ENCODE measurements at regions not wholly inside any gene's neighbourhood (a gene's known extent, or its start where the extent isn't known, plus 50 kb on each side); places are given as distances from the start of the nearest gene placed in this dataset.

DNA sequence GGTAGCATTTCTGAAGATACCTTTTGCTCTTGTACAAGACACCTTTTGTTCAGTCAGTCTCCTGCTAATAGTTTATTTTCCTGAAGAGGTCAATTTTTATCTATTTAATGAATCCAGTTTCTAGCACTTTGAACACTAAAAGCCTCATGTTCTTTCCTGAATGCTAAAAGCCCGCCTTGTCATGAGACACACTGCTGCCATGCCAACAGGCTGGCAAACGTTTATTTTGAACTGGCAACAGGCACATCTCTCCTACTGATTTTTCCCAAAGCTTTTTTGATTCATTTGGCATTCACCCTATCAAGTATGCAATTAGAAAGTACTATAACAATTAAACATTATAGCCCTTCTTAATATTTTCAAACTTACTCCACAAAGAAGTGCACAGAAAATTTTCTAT, 421.2 kb upstream of the EYS start (continued):
- TF ChIP-seq, protein P1, sequence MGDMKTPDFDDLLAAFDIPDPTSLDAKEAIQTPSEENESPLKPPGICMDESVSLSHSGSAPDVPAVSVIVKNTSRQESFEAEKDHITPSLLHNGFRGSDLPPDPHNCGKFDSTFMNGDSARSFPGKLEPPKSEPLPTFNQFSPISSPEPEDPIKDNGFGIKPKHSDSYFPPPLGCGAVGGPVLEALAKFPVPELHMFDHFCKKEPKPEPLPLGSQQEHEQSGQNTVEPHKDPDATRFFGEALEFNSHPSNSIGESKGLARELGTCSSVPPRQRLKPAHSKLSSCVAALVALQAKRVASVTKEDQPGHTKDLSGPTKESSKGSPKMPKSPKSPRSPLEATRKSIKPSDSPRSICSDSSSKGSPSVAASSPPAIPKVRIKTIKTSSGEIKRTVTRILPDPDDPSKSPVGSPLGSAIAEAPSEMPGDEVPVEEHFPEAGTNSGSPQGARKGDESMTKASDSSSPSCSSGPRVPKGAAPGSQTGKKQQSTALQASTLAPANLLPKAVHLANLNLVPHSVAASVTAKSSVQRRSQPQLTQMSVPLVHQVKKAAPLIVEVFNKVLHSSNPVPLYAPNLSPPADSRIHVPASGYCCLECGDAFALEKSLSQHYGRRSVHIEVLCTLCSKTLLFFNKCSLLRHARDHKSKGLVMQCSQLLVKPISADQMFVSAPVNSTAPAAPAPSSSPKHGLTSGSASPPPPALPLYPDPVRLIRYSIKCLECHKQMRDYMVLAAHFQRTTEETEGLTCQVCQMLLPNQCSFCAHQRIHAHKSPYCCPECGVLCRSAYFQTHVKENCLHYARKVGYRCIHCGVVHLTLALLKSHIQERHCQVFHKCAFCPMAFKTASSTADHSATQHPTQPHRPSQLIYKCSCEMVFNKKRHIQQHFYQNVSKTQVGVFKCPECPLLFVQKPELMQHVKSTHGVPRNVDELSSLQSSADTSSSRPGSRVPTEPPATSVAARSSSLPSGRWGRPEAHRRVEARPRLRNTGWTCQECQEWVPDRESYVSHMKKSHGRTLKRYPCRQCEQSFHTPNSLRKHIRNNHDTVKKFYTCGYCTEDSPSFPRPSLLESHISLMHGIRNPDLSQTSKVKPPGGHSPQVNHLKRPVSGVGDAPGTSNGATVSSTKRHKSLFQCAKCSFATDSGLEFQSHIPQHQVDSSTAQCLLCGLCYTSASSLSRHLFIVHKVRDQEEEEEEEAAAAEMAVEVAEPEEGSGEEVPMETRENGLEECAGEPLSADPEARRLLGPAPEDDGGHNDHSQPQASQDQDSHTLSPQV (IDR thresholded peaks at IDR 0.05), result no peak
- TF ChIP-seq BACH1 (IDR thresholded peaks at IDR 0.05; ENCODE audit: borderline replicate concordance) (no peak), MEF2B (IDR thresholded peaks at IDR 0.05; ENCODE audit: partially characterized antibody, poor library complexity, severe bottlenecking) (no peak), HDAC2 (IDR thresholded peaks at IDR 0.05) (no peak), TBL1XR1 (IDR thresholded peaks at IDR 0.05; ENCODE audit: low read depth, low read length) (no peak), CBX3 (IDR thresholded peaks at IDR 0.05; ENCODE audit: borderline replicate concordance, low read depth) (no peak), FOXK2 (IDR thresholded peaks at IDR 0.05) (no peak), IKZF2 (IDR thresholded peaks at IDR 0.05) (no peak)

- H3K9ac ChIP-seq (ENCODE audit: control insufficient read depth, insufficient read depth, low read length), result no peak overlapping the region
- intact Hi-C loops (cut with micrococcal nuclease; ENCODE audit: unreplicated experiment) (no loop called here), in situ Hi-C loops (cut with MboI) (no loop called here)
- no peak overlapping the region for H3K4me2 ChIP-seq (ENCODE audit: control insufficient read depth, insufficient read depth)
- no peaks in the 10 kb centered on the region for H3K27me3 ChIP-seq (replicated peaks in 1 of 2; ENCODE audit: control insufficient read depth in 2 of 2, insufficient read depth in 2 of 2, low read length in 1 of 2)
- no peaks in the 10 kb centered on the region for H3K36me3 ChIP-seq (ENCODE audit: control insufficient read depth in 2 of 2, insufficient read depth in 2 of 2, low read length in 1 of 2)
- no peaks in the 10 kb centered on the region for H3K9me3 ChIP-seq (replicated peaks; ENCODE audit: control insufficient read depth, insufficient read depth, low read length)
- no peak overlapping the region for H3K27ac ChIP-seq (ENCODE audit: control insufficient read depth, insufficient read depth)
- ChIA-PET CTCF (no interaction called here), RAD21 (ENCODE audit: unreplicated experiment) (no interaction called here), POLR2A (no interaction called here), SMC1A (ENCODE audit: uncharacterized antibody, unreplicated experiment) (no interaction called here)
- WGBS (ENCODE audit: insufficient coverage, insufficient replicate concordance, low lambda C conversion rate, missing lambda C conversion rate), result 11% methylated on average over 5 of the region's 5 CpGs
- H4K20me1 ChIP-seq (ENCODE audit: control insufficient read depth, insufficient read depth), result no peaks in the 10 kb centered on the region
- BruUV-seq (replicated peaks), result no TSS peak
- no peak overlapping the region for H2AFZ ChIP-seq (ENCODE audit: control insufficient read depth, low read depth, low read length)
- H3K4me1 ChIP-seq (ENCODE audit: control insufficient read depth, insufficient read depth, low read length), result no peaks in the 10 kb centered on the region
- H3K4me3 ChIP-seq, result no peak overlapping the region
- H3K79me2 ChIP-seq (ENCODE audit: control insufficient read depth, insufficient read depth, low read length), result no peaks in the 10 kb centered on the region
- no peak for ATAC-seq
- no peak for DNase-seq (ENCODE audit: low read depth, low spot score)
- TF ChIP-seq ZBTB4 (CRISPR knock-in tag; IDR thresholded peaks at IDR 0.05), result no peak
- no peak for FAIRE-seq
Observed at GRCh38 chr6:66127061-66127460, 420.0 kb upstream of the EYS start.
